Choroid plexus epithelial cell (primary cell): ENCODE measurements at regions not wholly inside any gene's neighbourhood (a gene's known extent, or its start where the extent isn't known, plus 50 kb on each side); places are given as distances from the start of the nearest gene placed in this dataset.

Source experiments
- DNase-seq: peaks from one replicate; pipeline ENCODE4 v3.0.0-alpha.2; 2010; ENCODE audit warnings: low read depth
- H3K4me3 ChIP-seq: 2 replicates; pipeline ENCODE4 v1.5.1; 2011; ENCODE audit warnings: low read depth, mild to moderate bottlenecking, control low read depth, low read length, moderate library complexity
- CTCF ChIP-seq: conservative IDR thresholded peaks from 2 replicates; pipeline ENCODE4 v1.5.1; 2011; ENCODE audit warnings: low read depth, mild to moderate bottlenecking, control low read depth, inconsistent platforms, low read length, moderate library complexity

- DNase-seq: peak; percentile 1
- no peak overlapping the region for H3K4me3 ChIP-seq
- TF ChIP-seq CTCF: no peak
Observed at GRCh38 chr6:156068881-156069280, 613.2 kb upstream of the NOX3 start.

- H3K4me3 ChIP-seq: no peak overlapping the region
- no peak for TF ChIP-seq CTCF
- no peak for DNase-seq
Observed at GRCh38 chr6:156065849-156066248, 610.2 kb upstream of the NOX3 start.

GRCh38 chr6:156062091-156062563 lies 606.5 kb upstream of the NOX3 start:
- H3K4me3 ChIP-seq: no peak overlapping the region
- DNase-seq: no peak
- no peak for TF ChIP-seq CTCF

GRCh38 chr6:156061465-156061864 lies 605.8 kb upstream of the NOX3 start:
- no peak for DNase-seq
- TF ChIP-seq CTCF: no peak
- no peak overlapping the region for H3K4me3 ChIP-seq

GRCh38 chr6:156060013-156060412 lies 604.4 kb upstream of the NOX3 start:
- no peak for DNase-seq
- no peak overlapping the region for H3K4me3 ChIP-seq
- TF ChIP-seq CTCF: no peak

GRCh38 chr6:156058356-156058755 lies 602.7 kb upstream of the NOX3 start:
- no peak for TF ChIP-seq CTCF
- no peak for DNase-seq

GRCh38 chr6:156057869-156058268 lies 602.2 kb upstream of the NOX3 start:
- no peak for DNase-seq
- H3K4me3 ChIP-seq: no peak overlapping the region

More at GRCh38 chr6:156058356-156058755, 602.7 kb upstream of the NOX3 start:
- H3K4me3 ChIP-seq: no peak overlapping the region

More at GRCh38 chr6:156057869-156058268, 602.2 kb upstream of the NOX3 start:
- TF ChIP-seq CTCF: no peak
